ENCODE measurements at regions not wholly inside any gene's neighbourhood (a gene's known extent, or its start where the extent isn't known, plus 50 kb on each side); places are given as distances from the start of the nearest gene placed in this dataset.

GRCh38 chr2:33723329-33723728 lies 124.2 kb upstream of the FAM98A start:
- no peaks in the 10 kb centered on the region for H3K27me3 ChIP-seq (ENCODE audit: control insufficient read depth, insufficient read depth, low read length)
- H3K27ac ChIP-seq (ENCODE audit: insufficient read depth, low read length, poor library complexity, severe bottlenecking) = no peak overlapping the region
- no peaks in the 10 kb centered on the region for H3K4me1 ChIP-seq (ENCODE audit: control insufficient read depth, insufficient read depth, low read length, poor library complexity, severe bottlenecking)
- no peak for ATAC-seq (ENCODE audit: low read depth in 2 of 2)
- Mint-ChIP-seq H3K27ac (no peak overlapping the region), H3K4me1 (no peaks in the 10 kb centered on the region), H3K4me3 (no peak overlapping the region), H3K27me3 (no peaks in the 10 kb centered on the region), H3K9me3 (peaks cover 0 to 5% (median 0%) of the 10 kb centered on the region in 7 donors), H3K36me3 (no peaks in the 10 kb centered on the region)
- H3K9me3 ChIP-seq (ENCODE audit: control insufficient read depth in 2 of 2, low read length in 2 of 2) = no peaks in the 10 kb centered on the region
- DNase-seq = no peak
- no peaks in the 10 kb centered on the region for H3K36me3 ChIP-seq (ENCODE audit: control insufficient read depth, insufficient read depth, low read length)
- H3K4me3 ChIP-seq (ENCODE audit: low read depth, low read length) = no peak overlapping the region

GRCh38 chr2:33719067-33719466 lies 120.0 kb upstream of the FAM98A start:
- ATAC-seq (ENCODE audit: low read depth in 2 of 2) (no peak), DNase-seq (no peak)
- no peak overlapping the region for H3K4me3 Mint-ChIP-seq
- H3K36me3 Mint-ChIP-seq = no peaks in the 10 kb centered on the region
- no peak overlapping the region for H3K4me3 ChIP-seq (ENCODE audit: low read depth, low read length)
- no peaks in the 10 kb centered on the region for H3K27me3 Mint-ChIP-seq
- H3K4me1 ChIP-seq (ENCODE audit: control insufficient read depth, insufficient read depth, low read length, poor library complexity, severe bottlenecking) = no peaks in the 10 kb centered on the region
- no peak overlapping the region for H3K27ac Mint-ChIP-seq
- peaks cover 0 to 5% (median 0%) of the 10 kb centered on the region in 7 donors for H3K9me3 Mint-ChIP-seq
- no peaks in the 10 kb centered on the region for H3K4me1 Mint-ChIP-seq
- no peaks in the 10 kb centered on the region for H3K27me3 ChIP-seq (ENCODE audit: control insufficient read depth, insufficient read depth, low read length)
- H3K9me3 ChIP-seq (ENCODE audit: control insufficient read depth in 2 of 2, low read length in 2 of 2) = no peaks in the 10 kb centered on the region
- no peaks in the 10 kb centered on the region for H3K36me3 ChIP-seq (ENCODE audit: control insufficient read depth, insufficient read depth, low read length)
- H3K27ac ChIP-seq (ENCODE audit: insufficient read depth, low read length, poor library complexity, severe bottlenecking) = no peak overlapping the region

GRCh38 chr2:33712674-33713073 lies 113.6 kb upstream of the FAM98A start:
- Histone ChIP-seq H3K4me1 (ENCODE audit: control insufficient read depth, insufficient read depth, low read length, poor library complexity, severe bottlenecking) (no peaks in the 10 kb centered on the region), H3K27ac (ENCODE audit: insufficient read depth, low read length, poor library complexity, severe bottlenecking) (no peak overlapping the region), H3K9me3 (ENCODE audit: control insufficient read depth in 2 of 2, low read length in 2 of 2) (no peaks in the 10 kb centered on the region), H3K4me3 (ENCODE audit: low read depth, low read length) (no peak overlapping the region), H3K27me3 (ENCODE audit: control insufficient read depth, insufficient read depth, low read length) (no peaks in the 10 kb centered on the region), H3K36me3 (ENCODE audit: control insufficient read depth, insufficient read depth, low read length) (no peaks in the 10 kb centered on the region)
- Mint-ChIP-seq H3K27me3 (no peaks in the 10 kb centered on the region), H3K27ac (no peak overlapping the region), H3K9me3 (peaks cover 0 to 3% (median 0%) of the 10 kb centered on the region in 7 donors), H3K4me1 (no peaks in the 10 kb centered on the region), H3K36me3 (no peaks in the 10 kb centered on the region), H3K4me3 (no peak overlapping the region)
- ATAC-seq (ENCODE audit: low read depth in 2 of 2) (no peak), DNase-seq (no peak)

- no peak for DNase-seq
- no peaks in the 10 kb centered on the region for H3K27me3 ChIP-seq (ENCODE audit: control insufficient read depth, insufficient read depth, low read length)
- Mint-ChIP-seq H3K36me3 (no peaks in the 10 kb centered on the region), H3K4me3 (no peak overlapping the region), H3K27ac (no peak overlapping the region), H3K4me1 (no peaks in the 10 kb centered on the region), H3K27me3 (peaks cover 5% of the 10 kb centered on the region), H3K9me3 (peaks cover 0 to 3% (median 0%) of the 10 kb centered on the region in 7 donors)
- no peaks in the 10 kb centered on the region for H3K36me3 ChIP-seq (ENCODE audit: control insufficient read depth, insufficient read depth, low read length)
- no peak overlapping the region for H3K27ac ChIP-seq (ENCODE audit: insufficient read depth, low read length, poor library complexity, severe bottlenecking)
- no peaks in the 10 kb centered on the region for H3K4me1 ChIP-seq (ENCODE audit: control insufficient read depth, insufficient read depth, low read length, poor library complexity, severe bottlenecking)
- no peak overlapping the region for H3K4me3 ChIP-seq (ENCODE audit: low read depth, low read length)
- no peaks in the 10 kb centered on the region for H3K9me3 ChIP-seq (ENCODE audit: control insufficient read depth in 2 of 2, low read length in 2 of 2)
- no peak for ATAC-seq (ENCODE audit: low read depth in 2 of 2)
Observed at GRCh38 chr2:33709951-33710350, 110.9 kb upstream of the FAM98A start.

- no peak overlapping the region for H3K27ac Mint-ChIP-seq
Observed at GRCh38 chr2:33707312-33707711, 108.2 kb upstream of the FAM98A start.

GRCh38 chr2:33706410-33706809 lies 107.3 kb upstream of the FAM98A start:
- DNase-seq = no peak
- peaks cover 5% of the 10 kb centered on the region for H3K27me3 Mint-ChIP-seq

More at GRCh38 chr2:33707312-33707711, 108.2 kb upstream of the FAM98A start:
- Mint-ChIP-seq H3K36me3 (no peaks in the 10 kb centered on the region), H3K4me1 (no peaks in the 10 kb centered on the region), H3K9me3 (peaks cover 0 to 3% (median 0%) of the 10 kb centered on the region in 7 donors), H3K4me3 (no peak overlapping the region), H3K27me3 (peaks cover 5% of the 10 kb centered on the region)
- ATAC-seq (ENCODE audit: low read depth in 2 of 2) (no peak), DNase-seq (no peak)
- no peaks in the 10 kb centered on the region for H3K4me1 ChIP-seq (ENCODE audit: control insufficient read depth, insufficient read depth, low read length, poor library complexity, severe bottlenecking)
- no peaks in the 10 kb centered on the region for H3K36me3 ChIP-seq (ENCODE audit: control insufficient read depth, insufficient read depth, low read length)
- H3K27me3 ChIP-seq (ENCODE audit: control insufficient read depth, insufficient read depth, low read length) = no peaks in the 10 kb centered on the region
- no peak overlapping the region for H3K4me3 ChIP-seq (ENCODE audit: low read depth, low read length)
- no peaks in the 10 kb centered on the region for H3K9me3 ChIP-seq (ENCODE audit: control insufficient read depth in 2 of 2, low read length in 2 of 2)
- no peak overlapping the region for H3K27ac ChIP-seq (ENCODE audit: insufficient read depth, low read length, poor library complexity, severe bottlenecking)

GRCh38 chr2:33704406-33704855 lies 105.3 kb upstream of the FAM98A start:
- peaks cover 0 to 3% (median 0%) of the 10 kb centered on the region in 7 donors for H3K9me3 Mint-ChIP-seq
- no peaks in the 10 kb centered on the region for H3K36me3 Mint-ChIP-seq
- Histone ChIP-seq H3K4me3 (ENCODE audit: low read depth, low read length) (no peak overlapping the region), H3K27ac (ENCODE audit: insufficient read depth, low read length, poor library complexity, severe bottlenecking) (no peak overlapping the region), H3K27me3 (ENCODE audit: control insufficient read depth, insufficient read depth, low read length) (no peaks in the 10 kb centered on the region), H3K36me3 (ENCODE audit: control insufficient read depth, insufficient read depth, low read length) (no peaks in the 10 kb centered on the region), H3K4me1 (ENCODE audit: control insufficient read depth, insufficient read depth, low read length, poor library complexity, severe bottlenecking) (no peaks in the 10 kb centered on the region), H3K9me3 (ENCODE audit: control insufficient read depth in 2 of 2, low read length in 2 of 2) (no peaks in the 10 kb centered on the region)
- no peak overlapping the region for H3K27ac Mint-ChIP-seq
- no peak for DNase-seq
- H3K27me3 Mint-ChIP-seq = peaks cover 5% of the 10 kb centered on the region
- no peak overlapping the region for H3K4me3 Mint-ChIP-seq
- H3K4me1 Mint-ChIP-seq = peaks cover 0 to 1% (median 0%) of the 10 kb centered on the region in 4 donors
- ATAC-seq (ENCODE audit: low read depth in 2 of 2) = no peak

More at GRCh38 chr2:33706410-33706809, 107.3 kb upstream of the FAM98A start:
- H3K9me3 ChIP-seq (ENCODE audit: control insufficient read depth in 2 of 2, low read length in 2 of 2) = no peaks in the 10 kb centered on the region
- H3K27me3 ChIP-seq (ENCODE audit: control insufficient read depth, insufficient read depth, low read length) = no peaks in the 10 kb centered on the region
- H3K36me3 ChIP-seq (ENCODE audit: control insufficient read depth, insufficient read depth, low read length) = no peaks in the 10 kb centered on the region
- Mint-ChIP-seq H3K36me3 (no peaks in the 10 kb centered on the region), H3K4me3 (no peak overlapping the region), H3K4me1 (no peaks in the 10 kb centered on the region), H3K27ac (no peak overlapping the region), H3K9me3 (peaks cover 0 to 3% (median 0%) of the 10 kb centered on the region in 7 donors)
- H3K27ac ChIP-seq (ENCODE audit: insufficient read depth, low read length, poor library complexity, severe bottlenecking) = no peak overlapping the region
- H3K4me1 ChIP-seq (ENCODE audit: control insufficient read depth, insufficient read depth, low read length, poor library complexity, severe bottlenecking) = no peaks in the 10 kb centered on the region
- ATAC-seq (ENCODE audit: low read depth in 2 of 2) = no peak
- H3K4me3 ChIP-seq (ENCODE audit: low read depth, low read length) = no peak overlapping the region

GRCh38 chr2:33696234-33696633 lies 97.1 kb upstream of the FAM98A start:
- Histone ChIP-seq H3K4me3 (ENCODE audit: low read depth, low read length) (no peak overlapping the region), H3K9me3 (ENCODE audit: control insufficient read depth in 2 of 2, low read length in 2 of 2) (no peaks in the 10 kb centered on the region), H3K27me3 (ENCODE audit: control insufficient read depth, insufficient read depth, low read length) (no peaks in the 10 kb centered on the region), H3K4me1 (ENCODE audit: control insufficient read depth, insufficient read depth, low read length, poor library complexity, severe bottlenecking) (no peaks in the 10 kb centered on the region), H3K36me3 (ENCODE audit: control insufficient read depth, insufficient read depth, low read length) (no peaks in the 10 kb centered on the region), H3K27ac (ENCODE audit: insufficient read depth, low read length, poor library complexity, severe bottlenecking) (no peak overlapping the region)
- no peaks in the 10 kb centered on the region for H3K36me3 Mint-ChIP-seq
- H3K27me3 Mint-ChIP-seq = no peaks in the 10 kb centered on the region
- peaks cover 0 to 26% (median 5%) of the 10 kb centered on the region in 7 donors for H3K9me3 Mint-ChIP-seq
- peaks cover 0 to 2% (median 0%) of the 10 kb centered on the region in 4 donors for H3K4me1 Mint-ChIP-seq
- no peak overlapping the region for H3K27ac Mint-ChIP-seq
- DNase-seq (no peak), ATAC-seq (ENCODE audit: low read depth in 2 of 2) (no peak)
- H3K4me3 Mint-ChIP-seq = no peak overlapping the region

All from CD4-positive, CD25-positive, alpha-beta regulatory T cell (primary cell).